DMS53 (cell line): ENCODE measurements at regions not wholly inside any gene's neighbourhood (a gene's known extent, or its start where the extent isn't known, plus 50 kb on each side); places are given as distances from the start of the nearest gene placed in this dataset.

Experiments
- DNase-seq: peaks from one replicate; lab custom pipeline; 2025; lab: John Stamatoyannopoulos, UW

- DNase-seq, result no peak
Measured at GRCh38 chr11:115695677-115696364, 191.6 kb upstream of the CADM1 start.

GRCh38 chr11:115693002-115693401 lies 188.8 kb upstream of the CADM1 start:
- DNase-seq, result no peak

GRCh38 chr11:115691030-115691429 lies 186.8 kb upstream of the CADM1 start:
- no peak for DNase-seq

GRCh38 chr11:115687934-115688333 lies 183.7 kb upstream of the CADM1 start:
- no peak for DNase-seq

GRCh38 chr11:115684699-115685098 lies 180.5 kb upstream of the CADM1 start:
- DNase-seq, result no peak

- no peak for DNase-seq
Measured at GRCh38 chr11:115684135-115684534, 179.9 kb upstream of the CADM1 start.

GRCh38 chr11:115682888-115683287 lies 178.7 kb upstream of the CADM1 start:
- DNase-seq, result no peak

GRCh38 chr11:115682101-115682500 lies 177.9 kb upstream of the CADM1 start:
- no peak for DNase-seq

- DNase-seq, result no peak
Measured at GRCh38 chr11:115679945-115680344, 175.7 kb upstream of the CADM1 start.

- peak; percentile 55 for DNase-seq
Measured at GRCh38 chr11:115678942-115679341, 174.7 kb upstream of the CADM1 start.

GRCh38 chr11:115677190-115677589 lies 173.0 kb upstream of the CADM1 start:
- no peak for DNase-seq

- DNase-seq, result no peak
Measured at GRCh38 chr11:115676768-115677167, 172.6 kb upstream of the CADM1 start.

GRCh38 chr11:115676206-115676605 lies 172.0 kb upstream of the CADM1 start:
- DNase-seq, result peak; percentile 41

GRCh38 chr11:115674937-115675544 lies 170.8 kb upstream of the CADM1 start:
- no peak for DNase-seq

GRCh38 chr11:115674176-115674936 lies 170.1 kb upstream of the CADM1 start:
- no peak for DNase-seq

GRCh38 chr11:115673720-115674119 lies 169.5 kb upstream of the CADM1 start:
- no peak for DNase-seq

GRCh38 chr11:115672999-115673411 lies 168.8 kb upstream of the CADM1 start:
- DNase-seq, result no peak

GRCh38 chr11:115672412-115672811 lies 168.2 kb upstream of the CADM1 start:
- DNase-seq, result no peak

GRCh38 chr11:115670538-115671205 lies 166.5 kb upstream of the CADM1 start:
- no peak for DNase-seq

GRCh38 chr11:115665958-115666357 lies 161.7 kb upstream of the CADM1 start:
- no peak for DNase-seq

GRCh38 chr11:115665175-115665821 lies 161.1 kb upstream of the CADM1 start:
- no peak for DNase-seq

- no peak for DNase-seq
Measured at GRCh38 chr11:115664313-115664712, 160.1 kb upstream of the CADM1 start.
